ENCODE measurements at regions not wholly inside any gene's neighbourhood (a gene's known extent, or its start where the extent isn't known, plus 50 kb on each side); places are given as distances from the start of the nearest gene placed in this dataset.

GRCh38 chr5:52728686-52729085, 59.0 kb upstream of the ITGA1 start:
- no peak for TF ChIP-seq EZH2 (IDR thresholded peaks at IDR 0.05)
- TF ChIP-seq, protein P1, sequence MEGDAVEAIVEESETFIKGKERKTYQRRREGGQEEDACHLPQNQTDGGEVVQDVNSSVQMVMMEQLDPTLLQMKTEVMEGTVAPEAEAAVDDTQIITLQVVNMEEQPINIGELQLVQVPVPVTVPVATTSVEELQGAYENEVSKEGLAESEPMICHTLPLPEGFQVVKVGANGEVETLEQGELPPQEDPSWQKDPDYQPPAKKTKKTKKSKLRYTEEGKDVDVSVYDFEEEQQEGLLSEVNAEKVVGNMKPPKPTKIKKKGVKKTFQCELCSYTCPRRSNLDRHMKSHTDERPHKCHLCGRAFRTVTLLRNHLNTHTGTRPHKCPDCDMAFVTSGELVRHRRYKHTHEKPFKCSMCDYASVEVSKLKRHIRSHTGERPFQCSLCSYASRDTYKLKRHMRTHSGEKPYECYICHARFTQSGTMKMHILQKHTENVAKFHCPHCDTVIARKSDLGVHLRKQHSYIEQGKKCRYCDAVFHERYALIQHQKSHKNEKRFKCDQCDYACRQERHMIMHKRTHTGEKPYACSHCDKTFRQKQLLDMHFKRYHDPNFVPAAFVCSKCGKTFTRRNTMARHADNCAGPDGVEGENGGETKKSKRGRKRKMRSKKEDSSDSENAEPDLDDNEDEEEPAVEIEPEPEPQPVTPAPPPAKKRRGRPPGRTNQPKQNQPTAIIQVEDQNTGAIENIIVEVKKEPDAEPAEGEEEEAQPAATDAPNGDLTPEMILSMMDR (IDR thresholded peaks at IDR 0.05): no peak

Data from neural progenitor cell (in vitro differentiated cells).